K562 (cell line): ENCODE measurements at regions not wholly inside any gene's neighbourhood (a gene's known extent, or its start where the extent isn't known, plus 50 kb on each side); places are given as distances from the start of the nearest gene placed in this dataset.
A peak's percentile ranks its signal among the peaks of the same experiment; 100 is the strongest.

Source experiments
- ATF7 ChIP-seq: fragments of 450-650 bp; IDR thresholded peaks from 2 replicates; pipeline ENCODE4 v1.7.1; 2014; ENCODE audit warnings: mild to moderate bottlenecking, moderate library complexity
- HDAC3 ChIP-seq: fragments of 450-650 bp; IDR thresholded peaks from 2 replicates; pipeline ENCODE4 v1.6.1; 2018; ENCODE audit warnings: borderline replicate concordance, mild to moderate bottlenecking, moderate library complexity; ENCODE audit not compliant: partially characterized antibody
- PHTF2 ChIP-seq: fragments of 250-450 bp; sonication (Bioruptor Pico); IDR thresholded peaks from 2 replicates; pipeline ENCODE4 v1.5.0; 2021; ENCODE audit warnings: mild to moderate bottlenecking
- POLR2A ChIP-seq: fragments of 450-650 bp; conservative IDR thresholded peaks from 2 replicates; pipeline ENCODE4 v1.6.1; 2016
- PRMT5 ChIP-seq: sonication (generic); formaldehyde crosslinking; IDR thresholded peaks from 2 replicates; pipeline ENCODE4 v1.5.0; 2020; ENCODE audit warnings: missing genetic modification reagents
- PTBP1 ChIP-seq: fragments of 200-400 bp; formaldehyde crosslinking; IDR thresholded peaks from 2 replicates; pipeline ENCODE4 v1.6.1; 2017; ENCODE audit warnings: low read depth, low read length
- RAD21 ChIP-seq, 2 experiments: fragments of 250-450 bp in 1 of 2; fragments of 450-650 bp in 1 of 2; sonication (Bioruptor Pico) in 1 of 2; formaldehyde crosslinking in 1 of 2; IDR thresholded peaks in 1 of 2; conservative IDR thresholded peaks in 1 of 2; 2 replicates each; pipeline versions ENCODE4 v1.4.0 to v1.8.0; 2020 to 2022; ENCODE audit warnings: mild to moderate bottlenecking in 2 of 2, moderate library complexity in 1 of 2
- TEAD2 ChIP-seq: fragments of 450-650 bp; IDR thresholded peaks from 2 replicates; pipeline ENCODE4 v1.6.1; 2016; ENCODE audit warnings: missing genetic modification characterization, control low read depth, missing compliant biosample characterization
- TEAD4 ChIP-seq, 2 experiments: sonication (generic) in 1 of 2; formaldehyde crosslinking in 1 of 2; IDR thresholded peaks; 2 replicates each; pipeline versions ENCODE4 v1.6.1 to v1.8.0; 2012 to 2022; ENCODE audit warnings: borderline replicate concordance in 1 of 2, inconsistent platforms in 1 of 2, low read length in 1 of 2, mild to moderate bottlenecking in 1 of 2, missing genetic modification reagents in 1 of 2
- ZBTB1 ChIP-seq: sonication (generic); formaldehyde crosslinking; IDR thresholded peaks from 2 replicates; pipeline ENCODE4 v1.8.1; 2023; ENCODE audit warnings: missing genetic modification reagents, low read depth, mild to moderate bottlenecking, borderline replicate concordance
- ZNF644 ChIP-seq: fragments of 200-800 bp; sonication (Bioruptor generic); IDR thresholded peaks from 2 replicates; pipeline ENCODE4 v1.6.1; 2016; ENCODE audit warnings: low read depth, missing genetic modification characterization, missing compliant biosample characterization
- ZNF764 ChIP-seq: fragments of 250-450 bp; sonication (Bioruptor Pico); IDR thresholded peaks from 2 replicates; pipeline ENCODE4 v1.4.0; 2020; ENCODE audit warnings: low read depth, mild to moderate bottlenecking, moderate library complexity
- TF ChIP-seq, protein P1 (sequence below): fragments of 200-400 bp; formaldehyde crosslinking; IDR thresholded peaks from 2 replicates; pipeline ENCODE4 v1.6.1; 2017; ENCODE audit warnings: mild to moderate bottlenecking, low read depth, low read length, moderate library complexity
- TF ChIP-seq, protein P2 (sequence below): sonication (generic); formaldehyde crosslinking; IDR thresholded peaks from 2 replicates; pipeline ENCODE4 v1.8.0; 2023; ENCODE audit warnings: mild to moderate bottlenecking, missing genetic modification reagents
- TF ChIP-seq, protein P3 (sequence below): fragments of 450-650 bp; IDR thresholded peaks from 2 replicates; pipeline ENCODE4 v1.6.1; 2016; ENCODE audit warnings: missing biosample characterization, missing genetic modification characterization

DNA sequence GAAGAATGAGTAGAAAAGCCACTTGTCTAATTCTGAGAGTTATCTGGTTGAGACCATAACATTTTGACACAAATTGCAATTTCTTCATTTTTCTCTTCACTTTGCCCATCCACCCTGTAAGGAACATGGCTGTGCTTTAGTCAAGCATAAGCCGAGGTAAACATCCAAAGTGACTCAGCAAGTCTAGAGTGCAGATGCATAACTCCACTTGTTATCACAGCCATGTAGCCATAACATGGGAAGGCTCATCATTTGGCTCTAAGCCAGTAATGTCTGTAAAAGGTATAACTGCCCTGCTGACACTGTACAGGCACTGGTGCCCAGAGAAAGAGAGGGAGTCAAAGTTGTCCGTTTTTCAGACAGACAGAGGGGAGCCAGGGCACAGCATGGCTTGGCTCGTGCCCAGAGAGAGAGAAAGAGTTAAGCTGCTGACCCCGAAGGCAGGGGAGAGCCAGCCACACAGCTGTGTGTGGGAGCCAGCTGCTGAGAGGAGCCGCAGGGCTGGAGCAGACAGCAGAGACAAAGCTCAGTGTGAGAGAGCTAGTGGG, 76.9 kb upstream of the EXOC1L start (continued):
- TF ChIP-seq, protein P1, sequence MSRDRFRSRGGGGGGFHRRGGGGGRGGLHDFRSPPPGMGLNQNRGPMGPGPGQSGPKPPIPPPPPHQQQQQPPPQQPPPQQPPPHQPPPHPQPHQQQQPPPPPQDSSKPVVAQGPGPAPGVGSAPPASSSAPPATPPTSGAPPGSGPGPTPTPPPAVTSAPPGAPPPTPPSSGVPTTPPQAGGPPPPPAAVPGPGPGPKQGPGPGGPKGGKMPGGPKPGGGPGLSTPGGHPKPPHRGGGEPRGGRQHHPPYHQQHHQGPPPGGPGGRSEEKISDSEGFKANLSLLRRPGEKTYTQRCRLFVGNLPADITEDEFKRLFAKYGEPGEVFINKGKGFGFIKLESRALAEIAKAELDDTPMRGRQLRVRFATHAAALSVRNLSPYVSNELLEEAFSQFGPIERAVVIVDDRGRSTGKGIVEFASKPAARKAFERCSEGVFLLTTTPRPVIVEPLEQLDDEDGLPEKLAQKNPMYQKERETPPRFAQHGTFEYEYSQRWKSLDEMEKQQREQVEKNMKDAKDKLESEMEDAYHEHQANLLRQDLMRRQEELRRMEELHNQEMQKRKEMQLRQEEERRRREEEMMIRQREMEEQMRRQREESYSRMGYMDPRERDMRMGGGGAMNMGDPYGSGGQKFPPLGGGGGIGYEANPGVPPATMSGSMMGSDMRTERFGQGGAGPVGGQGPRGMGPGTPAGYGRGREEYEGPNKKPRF = no peak
- TF ChIP-seq, protein P2, sequence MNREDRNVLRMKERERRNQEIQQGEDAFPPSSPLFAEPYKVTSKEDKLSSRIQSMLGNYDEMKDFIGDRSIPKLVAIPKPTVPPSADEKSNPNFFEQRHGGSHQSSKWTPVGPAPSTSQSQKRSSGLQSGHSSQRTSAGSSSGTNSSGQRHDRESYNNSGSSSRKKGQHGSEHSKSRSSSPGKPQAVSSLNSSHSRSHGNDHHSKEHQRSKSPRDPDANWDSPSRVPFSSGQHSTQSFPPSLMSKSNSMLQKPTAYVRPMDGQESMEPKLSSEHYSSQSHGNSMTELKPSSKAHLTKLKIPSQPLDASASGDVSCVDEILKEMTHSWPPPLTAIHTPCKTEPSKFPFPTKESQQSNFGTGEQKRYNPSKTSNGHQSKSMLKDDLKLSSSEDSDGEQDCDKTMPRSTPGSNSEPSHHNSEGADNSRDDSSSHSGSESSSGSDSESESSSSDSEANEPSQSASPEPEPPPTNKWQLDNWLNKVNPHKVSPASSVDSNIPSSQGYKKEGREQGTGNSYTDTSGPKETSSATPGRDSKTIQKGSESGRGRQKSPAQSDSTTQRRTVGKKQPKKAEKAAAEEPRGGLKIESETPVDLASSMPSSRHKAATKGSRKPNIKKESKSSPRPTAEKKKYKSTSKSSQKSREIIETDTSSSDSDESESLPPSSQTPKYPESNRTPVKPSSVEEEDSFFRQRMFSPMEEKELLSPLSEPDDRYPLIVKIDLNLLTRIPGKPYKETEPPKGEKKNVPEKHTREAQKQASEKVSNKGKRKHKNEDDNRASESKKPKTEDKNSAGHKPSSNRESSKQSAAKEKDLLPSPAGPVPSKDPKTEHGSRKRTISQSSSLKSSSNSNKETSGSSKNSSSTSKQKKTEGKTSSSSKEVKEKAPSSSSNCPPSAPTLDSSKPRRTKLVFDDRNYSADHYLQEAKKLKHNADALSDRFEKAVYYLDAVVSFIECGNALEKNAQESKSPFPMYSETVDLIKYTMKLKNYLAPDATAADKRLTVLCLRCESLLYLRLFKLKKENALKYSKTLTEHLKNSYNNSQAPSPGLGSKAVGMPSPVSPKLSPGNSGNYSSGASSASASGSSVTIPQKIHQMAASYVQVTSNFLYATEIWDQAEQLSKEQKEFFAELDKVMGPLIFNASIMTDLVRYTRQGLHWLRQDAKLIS (CRISPR knock-in tag) = no peak
- peak; percentile 89 for TF ChIP-seq TEAD2 (tag)
- TF ChIP-seq HDAC3 = peak; percentile 82
- TF ChIP-seq, protein P3, sequence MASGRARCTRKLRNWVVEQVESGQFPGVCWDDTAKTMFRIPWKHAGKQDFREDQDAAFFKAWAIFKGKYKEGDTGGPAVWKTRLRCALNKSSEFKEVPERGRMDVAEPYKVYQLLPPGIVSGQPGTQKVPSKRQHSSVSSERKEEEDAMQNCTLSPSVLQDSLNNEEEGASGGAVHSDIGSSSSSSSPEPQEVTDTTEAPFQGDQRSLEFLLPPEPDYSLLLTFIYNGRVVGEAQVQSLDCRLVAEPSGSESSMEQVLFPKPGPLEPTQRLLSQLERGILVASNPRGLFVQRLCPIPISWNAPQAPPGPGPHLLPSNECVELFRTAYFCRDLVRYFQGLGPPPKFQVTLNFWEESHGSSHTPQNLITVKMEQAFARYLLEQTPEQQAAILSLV (tag) = peak; percentile 94
- TF ChIP-seq PRMT5 (CRISPR knock-in tag) = no peak
- TF ChIP-seq ZNF644 (tag) = peak; percentile 98
- TF ChIP-seq PHTF2 (CRISPR knock-in tag) = no peak
- TF ChIP-seq ZNF764 = no peak
- no peak for TF ChIP-seq RAD21 (CRISPR knock-in tag; conservative IDR thresholded peaks at IDR 0.05 in 1 of 2, IDR thresholded peaks at IDR 0.05 in 1 of 2)
- TF ChIP-seq PTBP1 = no peak
- TF ChIP-seq TEAD4 (IDR thresholded peaks at IDR 0.05; ENCODE audit: low read length) = no peak
- TF ChIP-seq TEAD4 (CRISPR knock-in tag; IDR thresholded peaks at IDR 0.05; ENCODE audit: borderline replicate concordance) = no peak
- TF ChIP-seq ATF7 = peak; percentile 36; the same call in 1 of the 2 replicates
- TF ChIP-seq ZBTB1 (CRISPR knock-in tag) = no peak
- no peak for TF ChIP-seq POLR2A
